HuH-7 (cell line): ENCODE measurements at regions not wholly inside any gene's neighbourhood (a gene's known extent, or its start where the extent isn't known, plus 50 kb on each side); places are given as distances from the start of the nearest gene placed in this dataset.
"Not testable (repeated sequence)": the region's sequence is repeated elsewhere in the genome, so short reads cannot be mapped to it uniquely, and the experiment has no call there.

ENCODE experiments used
- DNase-seq: peaks from one replicate; pipeline ENCODE4 v3.0.0; 2011; ENCODE audit warnings: low spot score

- no peak for DNase-seq
These were observed 1084.5 kb upstream of the FLRT2 start for GRCh38 chr14:84445486-84445885.

GRCh38 chr14:84446250-84446649 is 1083.7 kb upstream of the FLRT2 start:
- no peak for DNase-seq

- DNase-seq, result no peak
These were observed 1076.5 kb upstream of the FLRT2 start for GRCh38 chr14:84453307-84453950.

- no peak for DNase-seq
These were observed 1075.8 kb upstream of the FLRT2 start for GRCh38 chr14:84454114-84454513.

- DNase-seq, result no peak
These were observed 1073.0 kb upstream of the FLRT2 start for GRCh38 chr14:84456946-84457345.

GRCh38 chr14:84458881-84459280 is 1071.1 kb upstream of the FLRT2 start:
- no peak for DNase-seq

GRCh38 chr14:84465880-84466279 is 1064.1 kb upstream of the FLRT2 start:
- no peak for DNase-seq

- DNase-seq, result no peak
These were observed 1061.8 kb upstream of the FLRT2 start for GRCh38 chr14:84468153-84468552.

- no peak for DNase-seq
These were observed 1051.9 kb upstream of the FLRT2 start for GRCh38 chr14:84477996-84478395.

- DNase-seq, result no peak
These were observed 1047.5 kb upstream of the FLRT2 start for GRCh38 chr14:84482256-84483071.

GRCh38 chr14:84483072-84483420 is 1046.9 kb upstream of the FLRT2 start:
- no peak for DNase-seq

- not testable (repeated sequence) for DNase-seq
These were observed 1045.7 kb upstream of the FLRT2 start for GRCh38 chr14:84484243-84484642.

- no peak for DNase-seq
These were observed 1044.9 kb upstream of the FLRT2 start for GRCh38 chr14:84485036-84485435.

- no peak for DNase-seq
These were observed 1039.9 kb upstream of the FLRT2 start for GRCh38 chr14:84490081-84490480.

GRCh38 chr14:84492685-84493084 is 1037.3 kb upstream of the FLRT2 start:
- DNase-seq, result no peak

- no peak for DNase-seq
These were observed 1036.2 kb upstream of the FLRT2 start for GRCh38 chr14:84493779-84494178.

- DNase-seq, result no peak
These were observed 1033.3 kb upstream of the FLRT2 start for GRCh38 chr14:84496677-84497076.

- not testable (repeated sequence) for DNase-seq
These were observed 1017.1 kb upstream of the FLRT2 start for GRCh38 chr14:84512823-84513222.

GRCh38 chr14:84519836-84520235 is 1010.1 kb upstream of the FLRT2 start:
- DNase-seq, result no peak

- no peak for DNase-seq
These were observed 1009.1 kb upstream of the FLRT2 start for GRCh38 chr14:84520711-84521338.

GRCh38 chr14:84523746-84524145 is 1006.2 kb upstream of the FLRT2 start:
- no peak for DNase-seq

GRCh38 chr14:84527706-84528105 is 1002.2 kb upstream of the FLRT2 start:
- no peak for DNase-seq

- no peak for DNase-seq
These were observed 997.9 kb upstream of the FLRT2 start for GRCh38 chr14:84532016-84532415.
